ENCODE measurements at regions not wholly inside any gene's neighbourhood (a gene's known extent, or its start where the extent isn't known, plus 50 kb on each side); places are given as distances from the start of the nearest gene placed in this dataset.

DNA sequence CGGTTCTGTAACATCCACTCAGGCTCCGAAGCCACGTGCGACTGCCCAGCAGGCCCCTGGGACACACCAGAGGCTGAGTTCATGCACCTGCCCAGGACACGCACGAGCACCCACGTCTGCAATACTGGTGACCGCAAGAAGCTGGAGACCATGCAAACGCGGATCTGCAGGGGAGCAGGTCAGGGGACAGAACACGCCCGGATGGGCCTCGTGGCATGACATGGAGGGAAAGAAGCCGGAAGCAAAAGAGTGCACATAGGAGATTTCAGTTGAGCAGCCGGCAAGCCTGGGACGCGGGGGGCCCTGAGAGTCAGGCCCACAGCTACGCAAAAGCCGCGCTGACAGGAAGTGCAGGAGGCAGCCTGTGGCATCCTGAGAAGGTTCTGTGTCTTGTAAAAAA, 73.7 kb downstream of the FOXL3 start:
- no peak overlapping the region for H3K27ac Mint-ChIP-seq (ENCODE audit: unreplicated experiment)
- H3K36me3 Mint-ChIP-seq (ENCODE audit: unreplicated experiment) = no peaks in the 10 kb centered on the region
- no peak overlapping the region for H3K4me3 Mint-ChIP-seq (ENCODE audit: unreplicated experiment)
- peaks cover 11% of the 10 kb centered on the region for H3K9me3 Mint-ChIP-seq (ENCODE audit: unreplicated experiment)
- peaks cover 14% of the 10 kb centered on the region for H3K4me1 Mint-ChIP-seq (ENCODE audit: low read depth, unreplicated experiment)
- H3K27me3 Mint-ChIP-seq (ENCODE audit: unreplicated experiment) = peaks cover 9% of the 10 kb centered on the region
- DNase-seq = no peak
- TF ChIP-seq, protein P1, sequence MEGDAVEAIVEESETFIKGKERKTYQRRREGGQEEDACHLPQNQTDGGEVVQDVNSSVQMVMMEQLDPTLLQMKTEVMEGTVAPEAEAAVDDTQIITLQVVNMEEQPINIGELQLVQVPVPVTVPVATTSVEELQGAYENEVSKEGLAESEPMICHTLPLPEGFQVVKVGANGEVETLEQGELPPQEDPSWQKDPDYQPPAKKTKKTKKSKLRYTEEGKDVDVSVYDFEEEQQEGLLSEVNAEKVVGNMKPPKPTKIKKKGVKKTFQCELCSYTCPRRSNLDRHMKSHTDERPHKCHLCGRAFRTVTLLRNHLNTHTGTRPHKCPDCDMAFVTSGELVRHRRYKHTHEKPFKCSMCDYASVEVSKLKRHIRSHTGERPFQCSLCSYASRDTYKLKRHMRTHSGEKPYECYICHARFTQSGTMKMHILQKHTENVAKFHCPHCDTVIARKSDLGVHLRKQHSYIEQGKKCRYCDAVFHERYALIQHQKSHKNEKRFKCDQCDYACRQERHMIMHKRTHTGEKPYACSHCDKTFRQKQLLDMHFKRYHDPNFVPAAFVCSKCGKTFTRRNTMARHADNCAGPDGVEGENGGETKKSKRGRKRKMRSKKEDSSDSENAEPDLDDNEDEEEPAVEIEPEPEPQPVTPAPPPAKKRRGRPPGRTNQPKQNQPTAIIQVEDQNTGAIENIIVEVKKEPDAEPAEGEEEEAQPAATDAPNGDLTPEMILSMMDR (IDR thresholded peaks at IDR 0.05; ENCODE audit: partially characterized antibody, unreplicated experiment) = no peak

GRCh38 chr7:364536-364935, 74.6 kb downstream of the FOXL3 start:
- DNase-seq = peak; percentile 1
- Mint-ChIP-seq H3K4me1 (ENCODE audit: low read depth, unreplicated experiment) (peaks cover 14% of the 10 kb centered on the region), H3K36me3 (ENCODE audit: unreplicated experiment) (no peaks in the 10 kb centered on the region), H3K27ac (ENCODE audit: unreplicated experiment) (no peak overlapping the region), H3K9me3 (ENCODE audit: unreplicated experiment) (peaks cover 11% of the 10 kb centered on the region), H3K27me3 (ENCODE audit: unreplicated experiment) (peaks cover 9% of the 10 kb centered on the region), H3K4me3 (ENCODE audit: unreplicated experiment) (no peak overlapping the region)
- TF ChIP-seq, protein P1 (IDR thresholded peaks at IDR 0.05; ENCODE audit: partially characterized antibody, unreplicated experiment) = no peak

DNA sequence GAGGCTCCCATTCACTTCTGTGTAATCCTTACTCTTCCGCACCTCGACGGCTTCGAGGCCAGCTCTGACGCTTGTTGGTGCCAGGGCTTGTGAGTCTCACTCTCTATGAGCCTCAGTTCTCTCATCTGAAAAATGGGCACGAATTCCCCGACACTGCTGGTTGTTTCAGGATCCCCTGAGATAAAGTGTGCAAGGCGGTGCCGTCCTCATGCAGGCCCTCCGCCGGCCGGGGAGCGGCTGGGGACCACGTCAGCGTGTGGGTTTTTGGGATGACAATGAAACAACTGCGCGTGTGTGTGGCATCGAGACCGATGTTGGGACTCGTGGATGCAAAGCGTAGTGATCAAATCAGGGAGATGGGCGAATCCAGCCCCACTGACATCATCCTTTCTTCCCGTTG, 75.6 kb downstream of the FOXL3 start:
- Mint-ChIP-seq H3K4me1 (ENCODE audit: low read depth, unreplicated experiment) (peaks cover 14% of the 10 kb centered on the region), H3K36me3 (ENCODE audit: unreplicated experiment) (no peaks in the 10 kb centered on the region), H3K4me3 (ENCODE audit: unreplicated experiment) (no peak overlapping the region), H3K27me3 (ENCODE audit: unreplicated experiment) (peaks cover 8% of the 10 kb centered on the region), H3K27ac (ENCODE audit: unreplicated experiment) (no peak overlapping the region), H3K9me3 (ENCODE audit: unreplicated experiment) (peaks cover 11% of the 10 kb centered on the region)
- DNase-seq = peak; percentile 6
- TF ChIP-seq, protein P1 (IDR thresholded peaks at IDR 0.05; ENCODE audit: partially characterized antibody, unreplicated experiment) = no peak

- Mint-ChIP-seq H3K36me3 (ENCODE audit: unreplicated experiment) (no peaks in the 10 kb centered on the region), H3K4me1 (ENCODE audit: low read depth, unreplicated experiment) (peaks cover 14% of the 10 kb centered on the region), H3K9me3 (ENCODE audit: unreplicated experiment) (peaks cover 11% of the 10 kb centered on the region), H3K4me3 (ENCODE audit: unreplicated experiment) (no peak overlapping the region), H3K27ac (ENCODE audit: unreplicated experiment) (no peak overlapping the region), H3K27me3 (ENCODE audit: unreplicated experiment) (peaks cover 8% of the 10 kb centered on the region)
- TF ChIP-seq, protein P1 (IDR thresholded peaks at IDR 0.05; ENCODE audit: partially characterized antibody, unreplicated experiment) = no peak
- DNase-seq = peak; percentile 10
These were observed 76.3 kb downstream of the FOXL3 start for GRCh38 chr7:366161-366803.

DNA sequence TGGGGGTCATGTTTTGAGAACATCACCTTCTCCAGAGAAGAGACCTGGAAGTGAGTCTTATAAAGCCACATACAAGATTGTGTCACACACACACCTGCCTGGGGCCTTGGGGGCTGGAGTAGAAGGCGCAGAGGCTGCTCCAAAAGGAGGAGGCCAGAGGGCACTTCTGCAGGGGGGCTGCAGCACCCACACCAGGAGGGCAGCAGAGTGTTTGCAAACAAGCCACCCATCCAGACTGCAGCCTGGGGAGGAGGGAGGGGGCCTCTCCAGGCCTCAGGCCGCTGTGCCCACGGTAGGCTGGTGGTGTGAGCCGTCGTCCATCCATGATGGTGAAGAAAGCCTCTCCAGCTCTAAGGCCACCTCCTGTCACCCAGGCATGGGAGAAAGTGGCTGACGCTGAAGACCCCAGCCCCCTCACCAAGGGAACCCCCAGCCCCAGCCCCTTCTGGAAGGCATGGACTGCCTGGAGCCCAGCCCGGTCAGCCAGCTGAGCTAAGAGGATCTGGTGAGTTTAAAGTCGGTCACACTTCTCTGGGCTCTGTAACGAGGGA, 77.5 kb downstream of the FOXL3 start:
- Mint-ChIP-seq H3K4me1 (ENCODE audit: low read depth, unreplicated experiment) (peaks cover 7% of the 10 kb centered on the region), H3K9me3 (ENCODE audit: unreplicated experiment) (peaks cover 8% of the 10 kb centered on the region), H3K4me3 (ENCODE audit: unreplicated experiment) (no peak overlapping the region), H3K27ac (ENCODE audit: unreplicated experiment) (no peak overlapping the region), H3K36me3 (ENCODE audit: unreplicated experiment) (no peaks in the 10 kb centered on the region), H3K27me3 (ENCODE audit: unreplicated experiment) (peaks cover 5% of the 10 kb centered on the region)
- peak; percentile 7 for DNase-seq
- TF ChIP-seq, protein P1 (IDR thresholded peaks at IDR 0.05; ENCODE audit: partially characterized antibody, unreplicated experiment) = no peak

All from glutamatergic neuron (in vitro differentiated cells).